Stimulated activated CD8-positive, alpha-beta memory T cell treated with anti-CD3 and anti-CD28 coated beads, Interleukin-4, amount 100 ng/mL, for 4 hours (primary cell): ENCODE measurements at regions not wholly inside any gene's neighbourhood (a gene's known extent, or its start where the extent isn't known, plus 50 kb on each side); places are given as distances from the start of the nearest gene placed in this dataset.

Experiments
- DNase-seq, 2 donors: peaks; one replicate each; pipeline ENCODE4 v3.0.0-alpha.2; 2020; ENCODE audit warnings: low read depth in 2 of 2, low spot score in 1 of 2

GRCh38 chr19:28520998-28521568 lies 691.9 kb downstream of the UQCRFS1 start:
- no peak for DNase-seq

- DNase-seq = no peak
Measured at GRCh38 chr19:28519952-28520861, 692.7 kb downstream of the UQCRFS1 start.

GRCh38 chr19:28519218-28519779 lies 693.7 kb downstream of the UQCRFS1 start:
- no peak for DNase-seq

- DNase-seq = no peak
Measured at GRCh38 chr19:28516415-28516872, 696.5 kb downstream of the UQCRFS1 start.

- DNase-seq = no peak
Measured at GRCh38 chr19:28514166-28514565, 698.8 kb downstream of the UQCRFS1 start.

GRCh38 chr19:28511655-28512054 lies 701.3 kb downstream of the UQCRFS1 start:
- no peak for DNase-seq

- DNase-seq = no peak
Measured at GRCh38 chr19:28509079-28509895, 703.7 kb downstream of the UQCRFS1 start.

GRCh38 chr19:28508666-28509065 lies 704.3 kb downstream of the UQCRFS1 start:
- DNase-seq = no peak

- DNase-seq = no peak
Measured at GRCh38 chr19:28505933-28506332, 707.0 kb downstream of the UQCRFS1 start.

GRCh38 chr19:28505134-28505533 lies 707.8 kb downstream of the UQCRFS1 start:
- DNase-seq = no peak

- no peak for DNase-seq
Measured at GRCh38 chr19:28504727-28505126, 708.2 kb downstream of the UQCRFS1 start.

GRCh38 chr19:28504139-28504538 lies 708.8 kb downstream of the UQCRFS1 start:
- no peak for DNase-seq

- no peak for DNase-seq
Measured at GRCh38 chr19:28502879-28503734, 709.8 kb downstream of the UQCRFS1 start.

- no peak for DNase-seq
Measured at GRCh38 chr19:28501976-28502375, 711.0 kb downstream of the UQCRFS1 start.

GRCh38 chr19:28500982-28501630 lies 711.8 kb downstream of the UQCRFS1 start:
- DNase-seq = peak in 1 of 2 donors; percentile 3

GRCh38 chr19:28500296-28500695 lies 712.7 kb downstream of the UQCRFS1 start:
- DNase-seq = no peak

GRCh38 chr19:28498404-28498976 lies 714.5 kb downstream of the UQCRFS1 start:
- no peak for DNase-seq

GRCh38 chr19:28497887-28498286 lies 715.1 kb downstream of the UQCRFS1 start:
- no peak for DNase-seq

- DNase-seq = no peak
Measured at GRCh38 chr19:28497137-28497536, 715.8 kb downstream of the UQCRFS1 start.
